GM21526 (cell line): ENCODE measurements at regions not wholly inside any gene's neighbourhood (a gene's known extent, or its start where the extent isn't known, plus 50 kb on each side); places are given as distances from the start of the nearest gene placed in this dataset.
"Not testable (repeated sequence)": the region's sequence is repeated elsewhere in the genome, so short reads cannot be mapped to it uniquely, and the experiment has no call there.

Experiments
- ATAC-seq: cut with Tn5 transposase; IDR thresholded peaks from one replicate; pipeline ENCODE4 v1.9.1; 2021; ENCODE audit warnings: moderate library complexity; ENCODE audit not compliant: unreplicated experiment, low FRiP score

- ATAC-seq = no peak
These were observed 103.8 kb upstream of the HMGA2 start for GRCh38 chr12:65720136-65721130.

- no peak for ATAC-seq
These were observed 102.6 kb upstream of the HMGA2 start for GRCh38 chr12:65721541-65722190.

- ATAC-seq = no peak
These were observed 98.9 kb upstream of the HMGA2 start for GRCh38 chr12:65725376-65725775.

GRCh38 chr12:65728455-65728847 is 95.8 kb upstream of the HMGA2 start:
- ATAC-seq = no peak

GRCh38 chr12:65728848-65729793 is 95.2 kb upstream of the HMGA2 start:
- no peak for ATAC-seq

- ATAC-seq = no peak
These were observed 92.5 kb upstream of the HMGA2 start for GRCh38 chr12:65731771-65732170.

DNA sequence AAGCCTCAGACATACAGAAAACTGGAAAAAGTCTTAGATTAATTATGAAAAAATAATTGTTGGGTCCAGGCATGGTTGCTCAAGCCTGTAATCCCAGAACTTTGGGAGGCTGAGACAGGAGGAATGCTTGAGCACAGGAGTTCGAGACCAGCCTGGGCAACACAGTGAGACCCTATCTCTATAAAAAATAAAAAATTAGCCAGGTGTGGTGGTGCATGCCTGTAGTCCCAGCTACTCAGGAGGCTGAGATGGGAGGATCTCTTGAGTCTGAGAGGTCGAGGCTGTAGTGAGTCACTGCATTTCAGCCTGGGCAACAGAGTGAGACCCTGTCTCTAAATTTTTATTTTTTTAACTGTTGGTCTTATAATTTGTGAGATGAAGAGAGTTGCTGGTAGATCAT is 90.6 kb upstream of the HMGA2 start:
- ATAC-seq = not testable (repeated sequence)

GRCh38 chr12:65734226-65734625 is 90.1 kb upstream of the HMGA2 start:
- ATAC-seq = no peak

GRCh38 chr12:65739606-65740005 is 84.7 kb upstream of the HMGA2 start:
- no peak for ATAC-seq

- ATAC-seq = no peak
These were observed 83.8 kb upstream of the HMGA2 start for GRCh38 chr12:65740506-65740872.

DNA sequence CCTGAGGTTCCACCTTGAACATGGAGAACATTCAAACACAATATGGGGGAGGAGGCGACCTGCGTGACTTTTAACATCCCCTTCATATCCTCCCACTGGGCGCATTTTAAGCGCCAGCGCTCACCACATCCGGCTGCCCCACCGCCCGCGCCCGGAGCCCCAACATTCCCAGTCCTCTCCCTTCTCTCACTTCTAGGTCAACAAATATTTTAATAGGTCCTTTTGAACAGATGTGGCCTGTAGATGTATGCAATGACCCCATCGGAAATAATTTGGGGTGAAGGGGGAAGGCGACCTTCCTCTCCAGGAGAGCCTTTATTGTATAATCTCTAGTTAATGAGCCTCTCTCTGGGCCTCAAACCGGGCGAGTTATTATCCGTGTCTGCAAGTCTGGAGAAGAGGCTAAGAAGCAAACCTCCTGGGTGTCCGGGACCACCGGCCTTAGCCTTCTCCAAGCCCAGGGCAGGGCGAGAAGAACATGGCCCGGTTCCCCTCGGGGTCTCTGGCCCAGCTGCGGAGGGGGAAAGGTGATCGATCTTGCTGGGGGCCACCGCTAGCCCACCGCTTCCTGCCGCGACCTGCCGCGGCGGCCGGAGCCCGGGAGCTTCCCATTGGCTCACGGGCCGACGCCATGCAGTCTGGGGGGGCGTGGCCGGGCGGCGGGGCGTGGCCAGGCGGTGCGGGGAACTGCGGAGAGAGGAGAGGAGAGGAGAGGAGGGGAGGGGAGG is 83.2 kb upstream of the HMGA2 start:
- peak; percentile 76 for ATAC-seq

GRCh38 chr12:65741656-65742017 is 82.6 kb upstream of the HMGA2 start:
- peak; percentile 10 for ATAC-seq

GRCh38 chr12:65742018-65743010 is 82.0 kb upstream of the HMGA2 start:
- peak; percentile 41 for ATAC-seq

GRCh38 chr12:65744236-65744840 is 79.9 kb upstream of the HMGA2 start:
- not testable (repeated sequence) for ATAC-seq

- no peak for ATAC-seq
These were observed 76.9 kb upstream of the HMGA2 start for GRCh38 chr12:65747338-65747737.

- ATAC-seq = no peak
These were observed 76.0 kb upstream of the HMGA2 start for GRCh38 chr12:65748332-65748731.

GRCh38 chr12:65754290-65754689 is 70.0 kb upstream of the HMGA2 start:
- no peak for ATAC-seq

DNA sequence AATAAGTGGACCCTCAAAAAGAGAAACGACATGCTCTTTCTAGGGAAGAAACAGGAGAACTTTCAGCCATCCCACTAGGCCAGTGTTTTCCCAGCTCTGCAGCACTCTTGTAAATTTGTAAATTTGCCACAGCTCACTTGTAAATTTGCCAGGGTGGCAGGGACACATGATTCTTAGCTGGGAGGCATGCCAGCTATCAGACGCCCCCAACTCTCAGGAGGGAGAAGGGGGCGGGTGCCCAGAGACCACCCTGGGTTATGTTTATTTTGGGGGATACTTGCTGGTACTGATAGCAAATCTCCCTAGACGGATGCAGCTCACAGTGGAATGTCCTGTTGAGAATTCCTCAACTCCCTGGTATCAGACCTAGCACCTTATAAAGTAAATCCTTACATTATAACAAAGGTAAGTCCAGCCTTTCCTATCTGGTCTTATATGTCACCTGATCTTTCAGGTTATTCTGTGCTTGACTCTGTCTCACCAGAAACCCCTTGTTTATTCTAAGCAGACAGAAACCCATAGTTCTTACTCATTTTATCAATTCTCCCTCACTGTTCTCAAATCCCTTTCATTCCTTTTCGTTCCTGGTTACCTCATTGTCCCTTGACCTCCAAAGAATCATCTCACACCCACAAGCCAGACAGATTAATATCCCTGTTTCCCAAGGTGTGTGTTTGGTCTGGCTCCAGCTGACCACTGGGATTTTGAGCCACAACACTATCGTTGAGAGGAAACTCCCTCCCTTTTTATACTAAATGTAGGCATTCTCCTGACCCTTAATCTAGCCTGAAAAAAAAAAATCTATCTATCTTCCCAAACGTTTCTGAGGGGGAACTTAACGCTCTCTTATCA is 69.3 kb upstream of the HMGA2 start:
- no peak for ATAC-seq
